ENCODE measurements at regions not wholly inside any gene's neighbourhood (a gene's known extent, or its start where the extent isn't known, plus 50 kb on each side); places are given as distances from the start of the nearest gene placed in this dataset.
A peak's percentile ranks its signal among the peaks of the same experiment; 100 is the strongest.
"Not testable (repeated sequence)": the region's sequence is repeated elsewhere in the genome, so short reads cannot be mapped to it uniquely, and the experiment has no call there.

GRCh38 chr18:42530276-42530675 lies 575.2 kb downstream of the PIK3C3 start:
- peak in 2 of 4 donors; percentile 18 to 32 for DNase-seq (ENCODE audit: low read depth in 4 of 4, low spot score in 2 of 4)

GRCh38 chr18:42532119-42532518 lies 577.1 kb downstream of the PIK3C3 start:
- no peak for DNase-seq (ENCODE audit: low read depth in 4 of 4, low spot score in 2 of 4)

- no peak for DNase-seq (ENCODE audit: low read depth in 4 of 4, low spot score in 2 of 4)
Measured at GRCh38 chr18:42533009-42533575, 578.1 kb downstream of the PIK3C3 start.

- no peak for DNase-seq (ENCODE audit: low read depth in 4 of 4, low spot score in 2 of 4)
Measured at GRCh38 chr18:42533616-42534015, 578.6 kb downstream of the PIK3C3 start.

- DNase-seq (ENCODE audit: low read depth in 4 of 4, low spot score in 2 of 4): no peak
Measured at GRCh38 chr18:42534313-42534712, 579.3 kb downstream of the PIK3C3 start.

GRCh38 chr18:42536442-42536841 lies 579.0 kb downstream of the RIT2 start:
- DNase-seq (ENCODE audit: low read depth in 4 of 4, low spot score in 2 of 4): no peak

GRCh38 chr18:42537291-42537690 lies 578.2 kb downstream of the RIT2 start:
- DNase-seq (ENCODE audit: low read depth in 4 of 4, low spot score in 2 of 4): peak in 1 of 4 donors; percentile 48

- DNase-seq (ENCODE audit: low read depth in 4 of 4, low spot score in 2 of 4): no peak
Measured at GRCh38 chr18:42544901-42545300, 570.6 kb downstream of the RIT2 start.

GRCh38 chr18:42545825-42546224 lies 569.7 kb downstream of the RIT2 start:
- DNase-seq (ENCODE audit: low read depth in 4 of 4, low spot score in 2 of 4): no peak

GRCh38 chr18:42548493-42548892 lies 567.0 kb downstream of the RIT2 start:
- no peak for DNase-seq (ENCODE audit: low read depth in 4 of 4, low spot score in 2 of 4)

GRCh38 chr18:42549596-42549995 lies 565.9 kb downstream of the RIT2 start:
- DNase-seq (ENCODE audit: low read depth in 4 of 4, low spot score in 2 of 4): no peak

GRCh38 chr18:42552559-42552958 lies 562.9 kb downstream of the RIT2 start:
- not testable (repeated sequence) for DNase-seq (ENCODE audit: low read depth in 4 of 4, low spot score in 2 of 4)

- DNase-seq (ENCODE audit: low read depth in 4 of 4, low spot score in 2 of 4): no peak
Measured at GRCh38 chr18:42559069-42559690, 556.3 kb downstream of the RIT2 start.

- no peak for DNase-seq (ENCODE audit: low read depth in 4 of 4, low spot score in 2 of 4)
Measured at GRCh38 chr18:42561521-42561920, 554.0 kb downstream of the RIT2 start.

GRCh38 chr18:42563995-42564394 lies 551.5 kb downstream of the RIT2 start:
- DNase-seq (ENCODE audit: low read depth in 4 of 4, low spot score in 2 of 4): no peak

- DNase-seq (ENCODE audit: low read depth in 4 of 4, low spot score in 2 of 4): no peak
Measured at GRCh38 chr18:42564761-42565160, 550.7 kb downstream of the RIT2 start.

GRCh38 chr18:42568773-42569172 lies 546.7 kb downstream of the RIT2 start:
- no peak for DNase-seq (ENCODE audit: low read depth in 4 of 4, low spot score in 2 of 4)

GRCh38 chr18:42574871-42575270 lies 540.6 kb downstream of the RIT2 start:
- no peak for DNase-seq (ENCODE audit: low read depth in 4 of 4, low spot score in 2 of 4)

GRCh38 chr18:42576124-42576523 lies 539.4 kb downstream of the RIT2 start:
- peak in 1 of 4 donors; percentile 13 for DNase-seq (ENCODE audit: low read depth in 4 of 4, low spot score in 2 of 4)

GRCh38 chr18:42578792-42579191 lies 536.7 kb downstream of the RIT2 start:
- DNase-seq (ENCODE audit: low read depth in 4 of 4, low spot score in 2 of 4): no peak

- no peak for DNase-seq (ENCODE audit: low read depth in 4 of 4, low spot score in 2 of 4)
Measured at GRCh38 chr18:42582266-42582665, 533.2 kb downstream of the RIT2 start.

- no peak for DNase-seq (ENCODE audit: low read depth in 4 of 4, low spot score in 2 of 4)
Measured at GRCh38 chr18:42583283-42583731, 532.2 kb downstream of the RIT2 start.

GRCh38 chr18:42586601-42587000 lies 528.9 kb downstream of the RIT2 start:
- peak in 1 of 4 donors; percentile 10 for DNase-seq (ENCODE audit: low read depth in 4 of 4, low spot score in 2 of 4)
